Endometrium (tissue), 2 donors: ENCODE measurements at regions not wholly inside any gene's neighbourhood (a gene's known extent, or its start where the extent isn't known, plus 50 kb on each side); places are given as distances from the start of the nearest gene placed in this dataset.

Experiments
- FAIRE-seq: peaks from 2 replicates; lab custom pipeline; 2012; peaks lifted over from hg19 to GRCh38; lab: Jason Lieb, UNC
- donor health status: control.
- donor health status: control.

- FAIRE-seq: no peak
Measured at GRCh38 chr18:69330385-69331005, 70.2 kb upstream of the DOK6 start.

- no peak for FAIRE-seq
Measured at GRCh38 chr18:69349912-69350597, 50.6 kb upstream of the DOK6 start.
